ENCODE measurements at regions not wholly inside any gene's neighbourhood (a gene's known extent, or its start where the extent isn't known, plus 50 kb on each side); places are given as distances from the start of the nearest gene placed in this dataset.

DNA sequence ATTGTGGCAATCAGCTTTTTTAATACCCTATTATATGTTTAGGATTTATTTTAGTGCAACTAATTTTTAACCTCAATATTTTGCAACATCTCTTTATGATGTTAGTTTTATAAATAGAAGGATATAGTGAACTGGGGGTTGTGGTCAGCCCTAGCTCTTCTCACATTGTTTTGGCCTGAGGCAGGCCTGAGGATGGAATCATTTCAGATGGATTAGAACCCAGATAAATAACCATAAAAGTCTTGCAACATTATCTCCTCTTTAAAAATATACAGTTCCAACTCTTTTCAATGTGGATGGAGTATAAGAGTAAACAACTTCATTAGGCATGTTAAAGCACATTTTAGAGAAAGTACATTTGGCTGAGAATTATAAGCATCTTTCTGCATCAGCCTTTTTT is 522.7 kb downstream of the NR2F1-AS1 start:
- Mint-ChIP-seq H3K4me1 (no peaks in the 10 kb centered on the region), H3K9me3 (ENCODE audit: insufficient read depth) (no peaks in the 10 kb centered on the region), H3K27ac (no peak overlapping the region), H3K4me3 (no peak overlapping the region), H3K27me3 (no peaks in the 10 kb centered on the region)
- no peak overlapping the region for H3K4me3 ChIP-seq (ENCODE audit: control extremely low read depth in 1 of 5, extremely low read depth in 1 of 5, insufficient read depth in 1 of 5, low read depth in 2 of 5, low read length in 4 of 5)
- H2AFZ ChIP-seq (ENCODE audit: insufficient read depth, low read depth, low read length, poor library complexity, severe bottlenecking): no peak overlapping the region
- no peaks in the 10 kb centered on the region for H3K79me2 ChIP-seq (ENCODE audit: control insufficient read depth, insufficient read depth, low read length)
- no peak overlapping the region for H3K4me2 ChIP-seq (replicated peaks; ENCODE audit: low read depth, low read length, poor library complexity, severe bottlenecking)
- H3K27ac ChIP-seq (ENCODE audit: low read length in 2 of 2): no peak overlapping the region
- ChIA-PET CTCF (no interaction called here), POLR2A (no interaction called here)
- no peaks in the 10 kb centered on the region for H3K9me3 ChIP-seq (ENCODE audit: control extremely low read depth in 1 of 3, control insufficient read depth in 2 of 3, insufficient read depth in 1 of 3, low read length in 2 of 3)
- H4K20me1 ChIP-seq (ENCODE audit: control insufficient read depth, insufficient read depth, low read length, poor library complexity, severe bottlenecking): no peaks in the 10 kb centered on the region
- ATAC-seq (ENCODE audit: low read depth): no peak
- no peaks in the 10 kb centered on the region for H3K36me3 ChIP-seq (replicated peaks in 1 of 2; ENCODE audit: control extremely low read depth in 1 of 2, control insufficient read depth in 1 of 2, extremely low read depth in 1 of 2, insufficient read depth in 2 of 2, low read length in 1 of 2)
- DNase-seq: no peak
- intact Hi-C loops (cut with micrococcal nuclease): no loop called here
- H3K27me3 ChIP-seq (replicated peaks in 1 of 4; ENCODE audit: control extremely low read depth in 1 of 4, control insufficient read depth in 3 of 4, insufficient read depth in 4 of 4, low read length in 3 of 4): no peaks in the 10 kb centered on the region
- no peaks in the 10 kb centered on the region for H3K4me1 ChIP-seq (ENCODE audit: control insufficient read depth in 2 of 2, insufficient read depth in 2 of 2, low read length in 2 of 2)
- TF ChIP-seq EZH2 (IDR thresholded peaks at IDR 0.05; ENCODE audit: borderline replicate concordance, insufficient read depth, low read depth, low read length, poor library complexity, severe bottlenecking): no peak
- no peak overlapping the region for H3K9ac ChIP-seq (ENCODE audit: low read length)

DNA sequence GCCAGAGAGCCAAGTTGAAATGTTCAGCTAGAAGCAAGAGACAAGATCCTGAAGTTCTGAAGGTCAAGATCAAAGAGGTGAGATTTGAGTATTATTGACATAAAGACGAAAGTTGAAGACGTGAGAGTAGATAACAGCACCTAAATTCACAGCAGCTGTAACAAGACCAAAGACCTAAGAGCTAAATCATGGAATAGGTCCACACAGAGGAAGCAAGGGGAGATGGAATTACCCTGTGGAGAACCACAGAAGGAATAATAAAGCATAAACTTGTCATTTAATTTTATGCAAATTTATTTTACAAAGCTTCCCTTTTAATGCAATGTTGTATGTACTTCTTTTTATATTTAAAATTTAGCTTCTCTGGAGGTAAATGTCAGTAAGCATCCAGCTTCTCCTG is 523.7 kb downstream of the NR2F1-AS1 start:
- Histone ChIP-seq H3K4me3 (ENCODE audit: control extremely low read depth in 1 of 5, extremely low read depth in 1 of 5, insufficient read depth in 1 of 5, low read depth in 2 of 5, low read length in 4 of 5) (no peak overlapping the region), H3K27ac (ENCODE audit: low read length in 2 of 2) (no peak overlapping the region), H3K9ac (ENCODE audit: low read length) (no peak overlapping the region), H3K27me3 (replicated peaks in 1 of 4; ENCODE audit: control extremely low read depth in 1 of 4, control insufficient read depth in 3 of 4, insufficient read depth in 4 of 4, low read length in 3 of 4) (no peaks in the 10 kb centered on the region), H3K4me1 (ENCODE audit: control insufficient read depth in 2 of 2, insufficient read depth in 2 of 2, low read length in 2 of 2) (no peaks in the 10 kb centered on the region), H3K9me3 (ENCODE audit: control extremely low read depth in 1 of 3, control insufficient read depth in 2 of 3, insufficient read depth in 1 of 3, low read length in 2 of 3) (no peaks in the 10 kb centered on the region), H3K4me2 (replicated peaks; ENCODE audit: low read depth, low read length, poor library complexity, severe bottlenecking) (no peak overlapping the region), H4K20me1 (ENCODE audit: control insufficient read depth, insufficient read depth, low read length, poor library complexity, severe bottlenecking) (no peaks in the 10 kb centered on the region), H3K36me3 (replicated peaks in 1 of 2; ENCODE audit: control extremely low read depth in 1 of 2, control insufficient read depth in 1 of 2, extremely low read depth in 1 of 2, insufficient read depth in 2 of 2, low read length in 1 of 2) (no peaks in the 10 kb centered on the region), H2AFZ (ENCODE audit: insufficient read depth, low read depth, low read length, poor library complexity, severe bottlenecking) (no peak overlapping the region), H3K79me2 (ENCODE audit: control insufficient read depth, insufficient read depth, low read length) (no peaks in the 10 kb centered on the region)
- Mint-ChIP-seq H3K4me3 (no peak overlapping the region), H3K27ac (no peak overlapping the region), H3K4me1 (no peaks in the 10 kb centered on the region), H3K27me3 (no peaks in the 10 kb centered on the region), H3K9me3 (ENCODE audit: insufficient read depth) (no peaks in the 10 kb centered on the region)
- TF ChIP-seq EZH2 (IDR thresholded peaks at IDR 0.05; ENCODE audit: borderline replicate concordance, insufficient read depth, low read depth, low read length, poor library complexity, severe bottlenecking): no peak
- TF ChIP-seq, protein P1, sequence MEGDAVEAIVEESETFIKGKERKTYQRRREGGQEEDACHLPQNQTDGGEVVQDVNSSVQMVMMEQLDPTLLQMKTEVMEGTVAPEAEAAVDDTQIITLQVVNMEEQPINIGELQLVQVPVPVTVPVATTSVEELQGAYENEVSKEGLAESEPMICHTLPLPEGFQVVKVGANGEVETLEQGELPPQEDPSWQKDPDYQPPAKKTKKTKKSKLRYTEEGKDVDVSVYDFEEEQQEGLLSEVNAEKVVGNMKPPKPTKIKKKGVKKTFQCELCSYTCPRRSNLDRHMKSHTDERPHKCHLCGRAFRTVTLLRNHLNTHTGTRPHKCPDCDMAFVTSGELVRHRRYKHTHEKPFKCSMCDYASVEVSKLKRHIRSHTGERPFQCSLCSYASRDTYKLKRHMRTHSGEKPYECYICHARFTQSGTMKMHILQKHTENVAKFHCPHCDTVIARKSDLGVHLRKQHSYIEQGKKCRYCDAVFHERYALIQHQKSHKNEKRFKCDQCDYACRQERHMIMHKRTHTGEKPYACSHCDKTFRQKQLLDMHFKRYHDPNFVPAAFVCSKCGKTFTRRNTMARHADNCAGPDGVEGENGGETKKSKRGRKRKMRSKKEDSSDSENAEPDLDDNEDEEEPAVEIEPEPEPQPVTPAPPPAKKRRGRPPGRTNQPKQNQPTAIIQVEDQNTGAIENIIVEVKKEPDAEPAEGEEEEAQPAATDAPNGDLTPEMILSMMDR (IDR thresholded peaks at IDR 0.05): no peak
- no CpG with 5 or more reads among the region's 2 CpGs for WGBS (ENCODE audit: insufficient coverage)
- DNase-seq: no peak
- no peak for ATAC-seq (ENCODE audit: low read depth)
- intact Hi-C loops (cut with micrococcal nuclease): no loop called here
- ChIA-PET POLR2A (no interaction called here), CTCF (no interaction called here)

Data from B cell (primary cell).